Activated T-helper 2 cell treated with anti-CD3 and anti-CD28 coated beads, Interferon-gamma antibody, Interleukin-2, Interleukin-4, amounts not matched to agents 10 μg/mL and 5 μg/mL and 100 μg/mL, durations not matched to agents 14 hours and 24 hours and 36 hours (primary cell): ENCODE measurements at regions not wholly inside any gene's neighbourhood (a gene's known extent, or its start where the extent isn't known, plus 50 kb on each side); places are given as distances from the start of the nearest gene placed in this dataset.

Experiments used
- DNase-seq: peaks from one replicate; pipeline ENCODE4 v3.0.0; 2021; ENCODE audit warnings: low spot score
- H3K27ac Mint-ChIP-seq: one replicate; pipeline ENCODE4 v1.8.0; 2021; ENCODE audit warnings: mixed read lengths
- H3K27me3 Mint-ChIP-seq: one replicate; pipeline ENCODE4 v1.8.0; 2021; ENCODE audit warnings: low read depth, mixed read lengths
- H3K36me3 Mint-ChIP-seq: one replicate; pipeline ENCODE4 v1.8.0; 2021; ENCODE audit warnings: low read depth, mixed read lengths
- H3K4me1 Mint-ChIP-seq: one replicate; pipeline ENCODE4 v1.8.0; 2021; ENCODE audit warnings: low read depth, mixed read lengths
- H3K4me3 Mint-ChIP-seq: one replicate; pipeline ENCODE4 v1.8.0; 2021; ENCODE audit warnings: low read depth, mild to moderate bottlenecking, moderate library complexity, mixed read lengths
- H3K9me3 Mint-ChIP-seq: one replicate; pipeline ENCODE4 v1.8.0; 2021; ENCODE audit warnings: mixed read lengths
- intact Hi-C: fragments of 100-400 bp; cut with micrococcal nuclease; formaldehyde crosslinking; loops from one replicate; pipeline ENCODE4 v1.15.1; 2023

DNA sequence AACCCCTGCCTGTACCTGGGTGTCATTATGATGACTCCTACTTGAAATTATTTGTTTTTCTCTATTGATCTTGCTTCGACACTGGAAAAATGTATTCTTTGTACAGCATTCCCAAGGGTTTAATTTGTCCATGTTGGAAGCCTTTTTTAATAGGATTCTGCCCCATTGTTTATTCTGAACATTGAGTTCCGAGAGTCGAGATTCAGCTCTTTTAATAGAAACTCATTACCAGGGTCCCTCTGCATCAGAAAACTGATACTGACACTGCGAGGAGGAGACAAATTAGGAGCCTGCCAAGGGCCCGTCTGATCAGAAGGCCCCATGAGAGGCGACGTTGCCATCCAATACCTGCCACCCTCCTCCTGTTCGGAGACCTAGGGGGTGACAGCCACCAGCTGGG, 260.5 kb upstream of the ZMIZ1 start:
- no peak overlapping the region for H3K4me3 Mint-ChIP-seq
- H3K27ac Mint-ChIP-seq: no peak overlapping the region
- intact Hi-C loops: no loop called here
- no peaks in the 10 kb centered on the region for H3K36me3 Mint-ChIP-seq
- peaks cover 7% of the 10 kb centered on the region for H3K27me3 Mint-ChIP-seq
- no peak for DNase-seq
- H3K9me3 Mint-ChIP-seq: no peaks in the 10 kb centered on the region
- no peaks in the 10 kb centered on the region for H3K4me1 Mint-ChIP-seq

DNA sequence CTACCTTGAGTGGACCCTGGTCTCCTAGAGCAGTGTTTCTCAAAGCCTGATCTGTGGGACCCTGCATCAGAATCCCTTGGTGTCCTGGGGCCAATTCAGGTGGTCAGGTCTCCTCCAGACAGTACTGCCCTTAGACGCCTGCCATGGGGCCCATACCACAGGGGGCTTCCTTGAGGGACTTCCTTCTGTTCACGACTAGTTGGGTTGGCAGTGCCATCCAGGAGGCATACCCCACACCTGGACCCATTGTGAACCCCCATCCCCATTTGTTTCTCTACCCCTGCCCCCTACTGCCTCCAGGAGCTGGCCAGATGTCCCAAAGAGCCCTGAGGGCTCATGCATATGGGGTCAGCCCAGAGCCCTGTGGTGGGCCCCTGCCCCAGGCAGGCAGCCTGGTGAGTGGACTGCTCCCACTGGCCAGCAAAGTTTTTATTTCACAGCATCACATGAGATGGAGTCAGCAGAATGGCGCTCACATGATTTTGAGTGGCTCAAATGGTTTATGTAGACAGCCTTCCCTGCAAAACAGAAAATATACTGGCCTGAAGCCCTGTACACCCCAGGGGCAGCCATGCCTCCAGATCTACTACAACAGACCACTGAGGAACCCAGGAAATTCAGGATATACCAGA, 259.9 kb upstream of the ZMIZ1 start:
- no peak for DNase-seq
- Mint-ChIP-seq H3K27ac (no peak overlapping the region), H3K27me3 (peaks cover 10% of the 10 kb centered on the region), H3K36me3 (no peaks in the 10 kb centered on the region), H3K4me3 (no peak overlapping the region), H3K9me3 (no peaks in the 10 kb centered on the region), H3K4me1 (no peaks in the 10 kb centered on the region)
- intact Hi-C loops: no loop called here

DNA sequence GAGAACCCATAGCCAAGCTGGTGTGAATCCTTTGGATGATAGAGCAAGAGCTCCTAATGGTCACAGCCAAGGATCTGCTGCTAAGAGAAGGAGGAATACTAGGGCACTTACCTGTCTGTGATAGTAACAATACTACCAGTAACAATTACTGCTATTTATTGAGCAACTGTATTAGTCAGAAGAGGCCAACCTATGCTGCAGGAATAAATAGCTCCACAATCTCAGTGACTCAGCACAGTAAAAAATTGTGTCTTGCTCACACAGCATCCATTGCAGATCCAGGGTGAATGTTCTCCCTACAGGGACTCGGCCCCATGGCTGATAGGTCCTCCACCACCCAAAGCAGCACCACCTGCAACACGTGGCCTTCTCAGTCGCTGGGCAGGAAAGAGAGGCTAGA, 257.6 kb upstream of the ZMIZ1 start:
- Mint-ChIP-seq H3K4me1 (no peaks in the 10 kb centered on the region), H3K36me3 (no peaks in the 10 kb centered on the region), H3K4me3 (no peak overlapping the region), H3K27ac (no peak overlapping the region), H3K27me3 (peaks cover 11% of the 10 kb centered on the region), H3K9me3 (no peaks in the 10 kb centered on the region)
- no peak for DNase-seq
- intact Hi-C loops: no loop called here

DNA sequence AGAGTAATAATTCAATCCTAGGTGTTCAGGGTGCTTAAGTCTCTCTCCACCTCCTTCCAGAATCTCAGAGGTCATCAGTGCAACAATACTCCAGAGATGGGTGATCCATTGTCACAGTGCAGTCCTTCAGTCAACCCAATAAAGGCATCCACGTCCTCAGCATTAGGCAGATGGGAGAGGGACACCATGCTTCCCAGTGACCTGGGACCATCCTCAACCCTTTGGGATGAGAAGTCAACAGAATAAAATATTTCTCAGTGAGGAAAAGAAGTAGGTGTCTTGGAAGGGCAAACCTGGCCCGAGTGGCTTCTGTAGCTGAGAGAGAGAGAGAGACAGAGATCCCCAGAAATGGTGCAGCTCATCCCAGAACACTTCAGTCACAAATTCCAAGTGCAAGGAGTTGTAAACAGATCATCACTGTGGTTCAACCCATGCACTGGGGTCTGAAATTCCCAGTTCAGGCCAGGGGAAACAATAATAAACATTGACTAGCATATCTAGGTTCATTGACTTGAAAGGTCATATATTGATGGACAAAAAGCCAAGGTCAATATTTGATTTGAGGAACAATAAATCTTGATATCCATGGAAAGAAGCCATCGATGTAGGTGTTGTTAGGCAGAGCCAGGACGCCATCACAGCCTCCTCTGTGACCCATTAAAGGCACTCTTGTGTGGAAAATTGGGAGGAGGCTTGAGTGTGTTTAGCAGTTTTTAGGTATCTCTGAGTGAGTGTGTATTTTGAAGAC, 256.0 kb upstream of the ZMIZ1 start:
- no peaks in the 10 kb centered on the region for H3K36me3 Mint-ChIP-seq
- no peak for DNase-seq
- H3K4me1 Mint-ChIP-seq: no peaks in the 10 kb centered on the region
- H3K4me3 Mint-ChIP-seq: no peak overlapping the region
- intact Hi-C loops: no loop called here
- peaks cover 13% of the 10 kb centered on the region for H3K27me3 Mint-ChIP-seq
- no peaks in the 10 kb centered on the region for H3K9me3 Mint-ChIP-seq
- H3K27ac Mint-ChIP-seq: no peak overlapping the region

DNA sequence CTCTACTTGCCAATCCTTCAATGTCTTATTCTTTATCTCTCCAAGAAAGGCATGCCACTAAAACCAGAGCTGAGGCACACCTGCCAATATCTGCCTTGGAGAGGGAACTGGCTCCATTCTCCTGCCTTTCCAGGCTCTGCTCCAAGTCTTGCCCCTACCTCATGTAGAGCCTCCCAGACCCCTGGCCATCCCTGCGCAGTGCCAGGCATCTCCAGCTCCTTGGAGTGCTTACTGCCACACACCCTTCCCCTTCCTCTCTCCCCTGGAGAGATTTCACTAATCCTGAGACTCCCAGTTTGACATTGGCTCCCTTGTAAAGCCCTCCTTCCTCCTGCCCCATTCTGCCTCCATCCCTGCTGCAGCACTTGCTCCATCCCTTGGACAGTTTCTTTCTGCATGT, 255.2 kb upstream of the ZMIZ1 start:
- Mint-ChIP-seq H3K4me1 (no peaks in the 10 kb centered on the region), H3K4me3 (no peak overlapping the region), H3K9me3 (no peaks in the 10 kb centered on the region), H3K27me3 (peaks cover 13% of the 10 kb centered on the region), H3K27ac (no peak overlapping the region), H3K36me3 (no peaks in the 10 kb centered on the region)
- no peak for DNase-seq
- intact Hi-C loops: no loop called here

DNA sequence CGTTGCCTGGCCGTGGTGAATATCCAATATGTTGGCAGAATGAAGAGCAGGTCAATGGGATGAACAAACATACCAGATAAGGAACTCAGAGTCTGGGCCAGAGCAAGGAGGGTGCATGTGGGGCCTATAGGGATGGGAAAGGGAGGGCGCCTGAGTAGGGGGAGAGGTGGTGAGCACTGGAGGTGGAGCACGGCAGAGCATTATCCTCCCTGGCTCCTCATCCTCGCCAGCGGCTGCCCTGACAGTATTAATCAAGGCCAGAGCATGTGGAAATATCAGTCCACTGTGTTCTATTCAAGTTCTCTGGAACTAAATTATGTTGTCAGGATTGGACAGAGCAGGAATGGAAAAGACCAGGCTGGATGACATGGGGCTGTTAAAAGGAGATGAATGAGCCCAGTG, 254.8 kb upstream of the ZMIZ1 start:
- no peaks in the 10 kb centered on the region for H3K4me1 Mint-ChIP-seq

DNA sequence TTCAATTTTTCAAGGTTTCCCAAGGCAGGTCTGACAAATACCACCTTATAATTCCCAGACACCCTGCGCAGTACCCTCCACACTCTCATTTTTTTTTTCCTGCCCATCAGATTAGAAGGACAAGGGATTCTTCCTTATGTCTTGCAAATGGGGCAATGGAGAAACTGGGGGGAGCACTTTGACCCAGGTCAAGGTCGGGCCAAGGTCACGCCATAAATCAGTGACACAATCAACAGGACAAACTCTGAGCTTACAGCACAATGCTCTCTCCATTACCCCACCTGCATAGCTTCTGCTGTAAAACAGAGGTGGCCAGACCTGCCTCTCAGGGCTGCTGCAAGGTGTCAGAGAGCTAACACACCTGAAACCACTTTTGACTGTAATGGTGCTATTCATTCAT, 254.4 kb upstream of the ZMIZ1 start:
- intact Hi-C loops: no loop called here
- Mint-ChIP-seq H3K36me3 (no peaks in the 10 kb centered on the region), H3K4me1 (no peaks in the 10 kb centered on the region), H3K27ac (no peak overlapping the region), H3K27me3 (peaks cover 13% of the 10 kb centered on the region), H3K4me3 (no peak overlapping the region), H3K9me3 (no peaks in the 10 kb centered on the region)
- no peak for DNase-seq

More for the DNA sequence above, 254.8 kb upstream of the ZMIZ1 start:
- Mint-ChIP-seq H3K4me3 (no peak overlapping the region), H3K9me3 (no peaks in the 10 kb centered on the region), H3K36me3 (no peaks in the 10 kb centered on the region), H3K27me3 (peaks cover 13% of the 10 kb centered on the region), H3K27ac (no peak overlapping the region)
- intact Hi-C loops: no loop called here
- no peak for DNase-seq

DNA sequence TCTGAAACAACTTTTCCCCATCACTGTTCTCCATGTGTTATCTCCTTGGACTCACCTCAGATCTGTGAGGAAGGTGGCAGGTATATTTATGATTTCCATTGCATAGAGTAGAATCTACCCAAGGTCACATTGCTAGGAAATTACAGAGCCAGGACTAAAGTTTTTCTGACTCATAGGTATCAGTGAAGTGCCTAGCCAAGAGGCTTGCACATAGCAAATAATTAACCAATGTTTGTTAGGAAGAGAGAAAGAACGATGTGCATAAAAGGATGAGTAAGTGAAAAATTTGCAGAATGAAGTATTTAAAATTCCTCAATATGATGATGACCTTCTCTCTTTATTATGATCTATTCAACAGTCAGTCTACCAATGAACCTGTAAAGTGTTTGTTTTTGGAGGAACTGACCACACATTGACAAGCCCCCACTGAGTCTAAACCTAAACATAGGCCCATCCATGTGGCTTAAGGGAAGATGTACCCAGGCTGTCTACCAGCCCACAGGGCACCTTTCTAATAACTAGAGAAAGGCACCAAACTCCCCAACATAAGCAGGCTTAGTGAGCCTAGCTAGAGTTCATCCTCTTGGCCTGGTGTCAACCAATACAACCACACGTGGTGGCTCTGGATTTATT, 252.9 kb upstream of the ZMIZ1 start:
- DNase-seq: no peak
- intact Hi-C loops: no loop called here

DNA sequence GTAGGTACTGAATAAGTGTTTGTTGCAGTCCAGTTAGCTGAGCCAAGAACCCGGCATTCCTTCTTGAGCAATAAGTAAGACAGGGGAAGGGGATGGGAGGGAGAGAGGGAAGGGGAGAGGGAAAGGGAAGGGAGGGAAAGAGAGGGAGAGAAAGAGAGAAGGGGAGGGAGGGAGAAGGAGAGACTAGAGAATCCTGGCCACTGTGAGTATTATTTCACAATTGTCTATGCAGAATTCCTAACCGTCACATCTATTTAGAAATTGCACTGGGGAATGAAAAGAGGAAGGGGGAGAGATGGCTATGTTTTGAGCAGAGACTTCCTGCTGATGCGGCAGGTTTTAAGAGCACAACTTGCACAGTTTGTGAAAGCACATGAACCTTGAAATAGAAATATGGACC, 251.4 kb upstream of the ZMIZ1 start:
- H3K9me3 Mint-ChIP-seq: no peaks in the 10 kb centered on the region
- no peaks in the 10 kb centered on the region for H3K4me1 Mint-ChIP-seq
- H3K4me3 Mint-ChIP-seq: no peak overlapping the region
- intact Hi-C loops: no loop called here
- H3K36me3 Mint-ChIP-seq: no peaks in the 10 kb centered on the region
- no peak overlapping the region for H3K27ac Mint-ChIP-seq
- peaks cover 9% of the 10 kb centered on the region for H3K27me3 Mint-ChIP-seq
- DNase-seq: no peak

More for the DNA sequence above, 252.9 kb upstream of the ZMIZ1 start:
- no peaks in the 10 kb centered on the region for H3K9me3 Mint-ChIP-seq
- H3K27ac Mint-ChIP-seq: no peak overlapping the region
- peaks cover 13% of the 10 kb centered on the region for H3K27me3 Mint-ChIP-seq
- no peaks in the 10 kb centered on the region for H3K4me1 Mint-ChIP-seq
- H3K4me3 Mint-ChIP-seq: no peak overlapping the region
- no peaks in the 10 kb centered on the region for H3K36me3 Mint-ChIP-seq

DNA sequence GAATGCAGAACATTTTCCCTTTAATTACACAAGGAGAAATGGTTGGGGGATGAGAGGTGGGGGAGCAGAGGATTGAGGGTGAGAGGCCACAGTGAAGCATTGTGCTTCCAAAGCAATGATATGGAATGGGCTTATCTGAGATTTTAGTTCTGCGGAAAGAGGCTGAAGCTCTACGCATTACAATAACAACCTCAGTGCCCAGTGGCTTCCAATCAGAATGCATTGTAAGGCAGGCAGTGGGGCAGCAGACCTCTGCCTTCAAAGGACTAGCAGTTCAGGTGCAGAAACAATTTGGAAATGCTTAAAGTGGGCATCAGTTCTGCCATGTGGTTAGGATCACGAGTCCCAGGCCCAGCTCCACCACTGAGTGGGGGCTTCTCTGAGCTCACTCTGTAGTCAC, 251.0 kb upstream of the ZMIZ1 start:
- no peaks in the 10 kb centered on the region for H3K9me3 Mint-ChIP-seq
- intact Hi-C loops: no loop called here

DNA sequence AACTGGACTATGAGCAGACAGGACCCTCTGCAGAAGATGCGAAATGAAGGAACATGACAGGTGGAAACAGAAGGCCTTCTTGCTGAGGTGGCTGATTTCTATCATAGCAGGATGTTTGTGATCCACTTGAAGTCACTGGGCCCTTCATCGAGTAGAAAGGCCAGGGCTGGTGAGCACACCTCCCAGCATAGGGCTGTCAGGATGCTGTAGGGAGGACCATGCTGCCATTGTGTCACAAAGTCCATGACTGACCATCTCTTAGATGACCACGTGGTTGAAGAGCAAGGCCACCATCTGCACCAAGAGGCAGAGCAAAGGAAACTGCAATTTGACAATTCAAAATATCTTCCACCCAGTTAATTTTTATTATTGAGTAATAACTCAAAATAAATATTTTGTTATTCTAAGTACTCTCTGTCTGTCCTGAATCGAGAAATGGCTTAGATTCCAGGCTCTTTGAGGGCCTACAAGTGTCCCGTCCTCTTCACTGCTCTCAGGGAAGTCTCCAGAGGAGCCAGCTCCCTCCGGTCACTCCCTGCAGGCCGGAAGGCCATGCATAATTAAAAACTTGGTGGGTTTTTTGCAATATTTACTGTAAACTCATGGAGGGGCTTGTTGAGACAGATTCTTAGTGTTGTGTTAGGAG, 249.3 kb upstream of the ZMIZ1 start:
- Mint-ChIP-seq H3K9me3 (no peaks in the 10 kb centered on the region), H3K27me3 (peaks cover 4% of the 10 kb centered on the region), H3K36me3 (no peaks in the 10 kb centered on the region), H3K4me3 (no peak overlapping the region), H3K4me1 (no peaks in the 10 kb centered on the region), H3K27ac (no peak overlapping the region)
- no peak for DNase-seq
- intact Hi-C loops: no loop called here

More for the DNA sequence above, 251.0 kb upstream of the ZMIZ1 start:
- Mint-ChIP-seq H3K4me1 (no peaks in the 10 kb centered on the region), H3K4me3 (no peak overlapping the region), H3K27me3 (peaks cover 6% of the 10 kb centered on the region), H3K36me3 (no peaks in the 10 kb centered on the region), H3K27ac (no peak overlapping the region)
- DNase-seq: no peak

DNA sequence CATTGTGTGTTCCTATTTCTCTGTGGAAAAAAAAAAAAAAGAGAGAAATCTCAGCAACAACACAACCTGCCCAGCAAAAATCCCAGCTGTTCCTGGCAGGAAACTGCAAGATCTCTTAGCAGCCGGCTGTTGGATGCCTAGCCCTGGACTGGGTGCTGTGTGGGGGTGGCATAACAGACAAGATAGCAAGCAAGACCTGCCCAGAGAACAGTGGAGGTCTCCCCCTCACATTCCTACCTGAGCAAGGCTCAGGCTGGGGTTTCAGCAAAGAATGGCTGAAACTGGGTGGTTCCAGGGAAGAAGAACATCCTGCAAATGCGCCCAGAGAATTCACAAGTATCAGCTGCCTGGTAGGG, 248.8 kb upstream of the ZMIZ1 start:
- Mint-ChIP-seq H3K9me3 (no peaks in the 10 kb centered on the region), H3K27me3 (peaks cover 4% of the 10 kb centered on the region), H3K36me3 (no peaks in the 10 kb centered on the region), H3K4me1 (no peaks in the 10 kb centered on the region), H3K4me3 (no peak overlapping the region), H3K27ac (no peak overlapping the region)
- intact Hi-C loops: no loop called here
- DNase-seq: no peak

DNA sequence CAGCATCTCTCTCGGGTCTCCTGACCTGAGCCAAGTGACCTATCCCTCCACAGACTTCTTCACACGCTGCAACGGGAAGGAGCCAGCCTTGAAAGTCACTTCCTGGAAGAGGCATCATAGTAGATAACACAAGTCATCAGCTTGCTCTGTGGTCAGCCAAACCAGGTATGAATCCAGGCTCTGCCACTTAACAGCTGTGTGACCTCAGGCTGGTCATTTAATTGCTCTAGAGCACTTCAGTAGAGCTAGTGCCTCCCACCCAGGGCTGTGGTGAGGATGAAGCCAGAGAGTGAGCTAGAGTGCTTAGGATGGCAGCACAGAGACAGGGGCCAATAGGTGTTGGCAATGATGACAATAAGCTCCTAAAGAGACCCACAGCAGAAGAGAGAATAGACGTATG, 247.7 kb upstream of the ZMIZ1 start:
- H3K4me3 Mint-ChIP-seq: no peak overlapping the region
- no peaks in the 10 kb centered on the region for H3K4me1 Mint-ChIP-seq
- H3K27me3 Mint-ChIP-seq: peaks cover 4% of the 10 kb centered on the region
- no peak overlapping the region for H3K27ac Mint-ChIP-seq
- DNase-seq: no peak
- intact Hi-C loops: no loop called here
- H3K36me3 Mint-ChIP-seq: no peaks in the 10 kb centered on the region
- no peaks in the 10 kb centered on the region for H3K9me3 Mint-ChIP-seq
